Heart left ventricle (tissue), 13 donors: ENCODE measurements at regions not wholly inside any gene's neighbourhood (a gene's known extent, or its start where the extent isn't known, plus 50 kb on each side); places are given as distances from the start of the nearest gene placed in this dataset.

Experiments
- POLR2A ChIP-seq, 2 donors: fragments of 450-650 bp; IDR thresholded peaks; one replicate each; pipeline ENCODE4 v1.6.1; 2017; ENCODE audit warnings: antibody characterized with exemption in 2 of 2, mild to moderate bottlenecking in 2 of 2, moderate library complexity in 2 of 2
- TF ChIP-seq, protein P1 (sequence below), 12 donors: fragments of 200-600 bp; sonication (generic) in 4 of 12; IDR thresholded peaks; one replicate each; pipeline versions ENCODE4 v1.5.0 to v1.8.0; 2018 to 2022; ENCODE audit warnings: antibody characterized with exemption in 12 of 12, mild to moderate bottlenecking in 5 of 12
- donor health status: ischemic (EF 13 %, LVEDD 7.1; RV severe dilation, severe dysfunction).
- donor health status: DM: no; HTN: yes; CAD: no.
- donor health status: DM: no; HTN: no; CAD: no.
- donor health status: ischemic (EF 25% LVEDD 6.9; RV normal size, moderate dysfunction).
- donor health status: ischemic (EF 25% LVEDD 5.7; RV mildly dilated, moderate dysfunction).
- donor health status: ischemic (EF 35%, LVEDD 5.7; RV mildly dilated, moderate dysfunction).
- donor health status: nonischemic (EF 11% LVEDD 7.7; RV severe dilation, severe dysfunction).
- donor health status: DM: yes; HTN: yes; CAD: no.
- donor health status: PGD.
- donor health status: ischemic (EF 29% LVEDD 5.4; RV normal size, mild dysfunction).
- donor health status: nonischemic (EF 23%, LVEDD 6.1; RV moderate dilation, normal function).

GRCh38 chrX:43380704-43381103, 275.4 kb upstream of the MAOA start:
- TF ChIP-seq, protein P1, sequence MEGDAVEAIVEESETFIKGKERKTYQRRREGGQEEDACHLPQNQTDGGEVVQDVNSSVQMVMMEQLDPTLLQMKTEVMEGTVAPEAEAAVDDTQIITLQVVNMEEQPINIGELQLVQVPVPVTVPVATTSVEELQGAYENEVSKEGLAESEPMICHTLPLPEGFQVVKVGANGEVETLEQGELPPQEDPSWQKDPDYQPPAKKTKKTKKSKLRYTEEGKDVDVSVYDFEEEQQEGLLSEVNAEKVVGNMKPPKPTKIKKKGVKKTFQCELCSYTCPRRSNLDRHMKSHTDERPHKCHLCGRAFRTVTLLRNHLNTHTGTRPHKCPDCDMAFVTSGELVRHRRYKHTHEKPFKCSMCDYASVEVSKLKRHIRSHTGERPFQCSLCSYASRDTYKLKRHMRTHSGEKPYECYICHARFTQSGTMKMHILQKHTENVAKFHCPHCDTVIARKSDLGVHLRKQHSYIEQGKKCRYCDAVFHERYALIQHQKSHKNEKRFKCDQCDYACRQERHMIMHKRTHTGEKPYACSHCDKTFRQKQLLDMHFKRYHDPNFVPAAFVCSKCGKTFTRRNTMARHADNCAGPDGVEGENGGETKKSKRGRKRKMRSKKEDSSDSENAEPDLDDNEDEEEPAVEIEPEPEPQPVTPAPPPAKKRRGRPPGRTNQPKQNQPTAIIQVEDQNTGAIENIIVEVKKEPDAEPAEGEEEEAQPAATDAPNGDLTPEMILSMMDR (IDR thresholded peaks at IDR 0.05), result no peak
- TF ChIP-seq POLR2A (IDR thresholded peaks at IDR 0.05), result no peak
